Progenitor cell of endocrine pancreas (in vitro differentiated cells): ENCODE measurements at regions not wholly inside any gene's neighbourhood (a gene's known extent, or its start where the extent isn't known, plus 50 kb on each side); places are given as distances from the start of the nearest gene placed in this dataset.

Experiments used
- DNase-seq: peaks from one replicate; pipeline ENCODE4 v3.0.0; 2021; ENCODE audit warnings: low spot score; ENCODE audit not compliant: unreplicated experiment
- H3K27ac Mint-ChIP-seq: 2 replicates; pipeline ENCODE4 v1.8.0; 2021; ENCODE audit warnings: mild to moderate bottlenecking, moderate library complexity, mixed read lengths
- H3K27me3 Mint-ChIP-seq: 2 replicates; pipeline ENCODE4 v1.8.0; 2021; ENCODE audit warnings: mixed read lengths
- H3K36me3 Mint-ChIP-seq: 2 replicates; pipeline ENCODE4 v1.8.0; 2022; ENCODE audit warnings: mixed read lengths; ENCODE audit not compliant: insufficient read depth
- H3K4me1 Mint-ChIP-seq: 2 replicates; pipeline ENCODE4 v1.8.0; 2021; ENCODE audit warnings: low read depth, mixed read lengths
- H3K4me3 Mint-ChIP-seq: 2 replicates; pipeline ENCODE4 v1.8.0; 2021; ENCODE audit warnings: low read depth, mild to moderate bottlenecking, moderate library complexity, mixed read lengths
- H3K9me3 Mint-ChIP-seq: 2 replicates; pipeline ENCODE4 v1.8.0; 2021; ENCODE audit warnings: low read depth, mixed read lengths
- CTCF ChIP-seq: fragments of 200-600 bp; sonication (generic); IDR thresholded peaks from one replicate; pipeline ENCODE4 v1.5.0; 2021; ENCODE audit warnings: antibody characterized with exemption, mild to moderate bottlenecking; ENCODE audit not compliant: unreplicated experiment

GRCh38 chr16:54466233-54466632 lies 179.6 kb upstream of the IRX3 start:
- no peak for DNase-seq
- Mint-ChIP-seq H3K4me3 (no peak overlapping the region), H3K4me1 (peaks cover 3% of the 10 kb centered on the region), H3K36me3 (no peaks in the 10 kb centered on the region), H3K27me3 (peaks cover 6% of the 10 kb centered on the region), H3K9me3 (peaks cover 13% of the 10 kb centered on the region), H3K27ac (no peak overlapping the region)
- no peak for TF ChIP-seq CTCF

- H3K9me3 Mint-ChIP-seq = peaks cover 13% of the 10 kb centered on the region
- H3K4me1 Mint-ChIP-seq = peaks cover 3% of the 10 kb centered on the region
- H3K36me3 Mint-ChIP-seq = no peaks in the 10 kb centered on the region
- no peak overlapping the region for H3K4me3 Mint-ChIP-seq
- H3K27ac Mint-ChIP-seq = no peak overlapping the region
- no peak for TF ChIP-seq CTCF
- no peak for DNase-seq
- peaks cover 3% of the 10 kb centered on the region for H3K27me3 Mint-ChIP-seq
Measured at GRCh38 chr16:54465063-54465462, 178.5 kb upstream of the IRX3 start.

- no peak overlapping the region for H3K27ac Mint-ChIP-seq
- no peak for TF ChIP-seq CTCF
- DNase-seq = no peak
- H3K27me3 Mint-ChIP-seq = peaks cover 6% of the 10 kb centered on the region
- peaks cover 13% of the 10 kb centered on the region for H3K4me1 Mint-ChIP-seq
- H3K9me3 Mint-ChIP-seq = peaks cover 13% of the 10 kb centered on the region
- H3K36me3 Mint-ChIP-seq = no peaks in the 10 kb centered on the region
- H3K4me3 Mint-ChIP-seq = no peak overlapping the region
Measured at GRCh38 chr16:54462771-54463170, 176.2 kb upstream of the IRX3 start.

- Mint-ChIP-seq H3K36me3 (no peaks in the 10 kb centered on the region), H3K9me3 (peaks cover 13% of the 10 kb centered on the region), H3K4me3 (no peak overlapping the region), H3K4me1 (peaks cover 13% of the 10 kb centered on the region), H3K27me3 (peaks cover 11% of the 10 kb centered on the region), H3K27ac (no peak overlapping the region)
- no peak for TF ChIP-seq CTCF
- DNase-seq = no peak
Measured at GRCh38 chr16:54462151-54462651, 175.6 kb upstream of the IRX3 start.

GRCh38 chr16:54460263-54460860 lies 173.8 kb upstream of the IRX3 start:
- Mint-ChIP-seq H3K27ac (no peak overlapping the region), H3K36me3 (no peaks in the 10 kb centered on the region), H3K4me1 (peaks cover 15% of the 10 kb centered on the region), H3K9me3 (peaks cover 11% of the 10 kb centered on the region), H3K27me3 (peaks cover 22% of the 10 kb centered on the region), H3K4me3 (no peak overlapping the region)
- no peak for TF ChIP-seq CTCF
- DNase-seq = no peak
